Cardiac fibroblast (primary cell): ENCODE measurements at regions not wholly inside any gene's neighbourhood (a gene's known extent, or its start where the extent isn't known, plus 50 kb on each side); places are given as distances from the start of the nearest gene placed in this dataset.

Experiments used
- DNase-seq, 2 donors: peaks; one replicate each; pipeline versions ENCODE4 v3.0.0 to v3.0.0-alpha.2; 2010; ENCODE audit warnings: low read depth in 2 of 2
- H3K4me3 ChIP-seq, 2 donors: replicated peaks in 1 of 2; 1 replicate in 1 of 2; 2 replicates in 1 of 2; pipeline ENCODE4 v1.5.1; 2011; ENCODE audit warnings: low read depth in 2 of 2, low read length in 2 of 2, mild to moderate bottlenecking in 2 of 2, moderate library complexity in 1 of 2
- TF ChIP-seq, protein P1 (sequence below): IDR thresholded peaks from one replicate; pipeline ENCODE4 v1.5.1; 2011; ENCODE audit warnings: low read depth, mild to moderate bottlenecking, low read length, inconsistent platforms

GRCh38 chr20:22408521-22409402 lies 175.6 kb downstream of the FOXA2 start:
- no peak overlapping the region for H3K4me3 ChIP-seq
- no peak for DNase-seq
- TF ChIP-seq, protein P1, sequence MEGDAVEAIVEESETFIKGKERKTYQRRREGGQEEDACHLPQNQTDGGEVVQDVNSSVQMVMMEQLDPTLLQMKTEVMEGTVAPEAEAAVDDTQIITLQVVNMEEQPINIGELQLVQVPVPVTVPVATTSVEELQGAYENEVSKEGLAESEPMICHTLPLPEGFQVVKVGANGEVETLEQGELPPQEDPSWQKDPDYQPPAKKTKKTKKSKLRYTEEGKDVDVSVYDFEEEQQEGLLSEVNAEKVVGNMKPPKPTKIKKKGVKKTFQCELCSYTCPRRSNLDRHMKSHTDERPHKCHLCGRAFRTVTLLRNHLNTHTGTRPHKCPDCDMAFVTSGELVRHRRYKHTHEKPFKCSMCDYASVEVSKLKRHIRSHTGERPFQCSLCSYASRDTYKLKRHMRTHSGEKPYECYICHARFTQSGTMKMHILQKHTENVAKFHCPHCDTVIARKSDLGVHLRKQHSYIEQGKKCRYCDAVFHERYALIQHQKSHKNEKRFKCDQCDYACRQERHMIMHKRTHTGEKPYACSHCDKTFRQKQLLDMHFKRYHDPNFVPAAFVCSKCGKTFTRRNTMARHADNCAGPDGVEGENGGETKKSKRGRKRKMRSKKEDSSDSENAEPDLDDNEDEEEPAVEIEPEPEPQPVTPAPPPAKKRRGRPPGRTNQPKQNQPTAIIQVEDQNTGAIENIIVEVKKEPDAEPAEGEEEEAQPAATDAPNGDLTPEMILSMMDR: no peak

DNA sequence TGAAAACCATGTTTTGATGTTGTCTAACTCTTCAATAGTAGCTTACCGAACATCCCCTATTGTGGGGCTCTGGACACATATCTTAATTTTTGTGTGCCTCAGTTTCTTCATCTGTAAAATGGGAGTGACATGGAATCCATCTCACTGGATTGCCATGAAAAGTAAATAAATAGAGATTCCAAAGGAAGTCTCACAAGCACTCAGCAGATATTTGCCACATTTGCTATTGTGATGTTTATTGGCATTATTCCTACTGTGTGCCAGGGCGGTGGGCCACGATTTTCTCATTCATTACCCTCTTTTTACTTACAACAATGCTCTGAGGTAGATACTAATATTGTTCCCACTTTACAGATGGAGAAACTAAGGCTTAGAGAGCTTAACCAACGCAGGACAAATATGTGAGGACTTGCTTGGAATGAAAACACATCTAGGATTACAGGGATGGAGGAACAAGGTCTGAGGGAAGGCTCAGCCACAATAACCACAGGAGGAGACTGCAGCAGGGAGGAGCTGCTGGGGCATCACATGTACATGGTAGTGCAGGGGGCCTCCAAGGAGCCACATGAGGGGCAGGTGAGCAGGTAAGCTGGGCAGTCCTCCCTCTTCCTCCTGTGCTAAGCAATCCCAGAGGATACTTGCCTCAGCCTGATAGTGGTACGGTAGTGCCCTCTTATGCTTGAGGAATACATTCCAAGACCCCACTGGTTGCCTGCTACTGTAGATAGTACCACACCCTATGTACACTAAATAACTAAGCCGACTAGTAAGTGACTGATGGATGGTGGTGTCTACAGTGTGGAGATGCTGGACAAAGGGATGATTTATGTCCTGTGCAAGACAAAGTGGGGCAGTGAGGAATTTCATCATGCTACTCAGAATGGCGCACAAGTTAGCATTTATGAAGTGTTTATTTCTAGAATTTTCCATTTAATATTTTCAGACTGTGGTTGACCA lies 176.9 kb downstream of the FOXA2 start:
- DNase-seq: no peak
- TF ChIP-seq, protein P1: no peak
- H3K4me3 ChIP-seq: no peak overlapping the region

DNA sequence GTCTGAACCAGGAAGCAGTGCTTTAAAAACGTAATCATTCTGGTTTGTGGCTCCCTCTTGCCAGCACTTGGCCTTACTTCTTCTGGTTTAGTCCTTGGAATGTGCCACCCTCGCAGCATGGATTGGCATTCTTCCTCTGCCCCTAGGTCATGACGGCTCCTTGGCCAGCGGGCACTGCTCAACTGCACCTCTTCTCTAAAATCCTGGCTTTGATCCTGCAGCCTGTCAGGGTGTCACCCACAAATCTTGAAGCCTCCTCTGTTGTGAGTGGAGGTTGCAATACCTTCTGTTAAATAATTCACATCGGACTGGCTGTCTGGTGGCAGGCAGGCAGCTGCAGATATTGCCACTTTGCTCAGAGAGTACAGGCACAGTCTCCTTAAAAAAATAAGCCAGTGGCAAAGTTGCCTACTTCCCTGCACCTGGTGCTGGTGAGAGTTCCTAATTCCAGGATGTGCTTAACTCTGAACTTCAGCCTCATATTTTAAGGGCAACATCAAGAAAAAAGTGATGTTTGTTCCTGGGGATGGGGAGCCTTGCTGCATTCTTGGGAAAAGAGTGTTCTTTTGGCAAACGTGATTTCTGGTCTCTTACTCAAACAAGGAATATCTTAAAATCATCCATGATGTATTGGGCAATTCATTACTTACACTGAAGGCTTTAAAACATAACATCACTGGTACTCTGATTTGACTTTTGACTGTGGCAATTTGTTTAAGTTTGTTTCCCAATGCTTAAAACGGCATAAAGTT lies 179.8 kb downstream of the FOXA2 start:
- no peak overlapping the region for H3K4me3 ChIP-seq
- DNase-seq: peak; percentile 8 to 39
- TF ChIP-seq, protein P1: no peak

- peak in 1 of 2 donors; percentile 42 for DNase-seq
- TF ChIP-seq, protein P1: no peak
- H3K4me3 ChIP-seq: peak overlapping the region in 1 of 2 donors; percentile 9
Observed at GRCh38 chr20:22403632-22404361, 180.6 kb downstream of the FOXA2 start.

DNA sequence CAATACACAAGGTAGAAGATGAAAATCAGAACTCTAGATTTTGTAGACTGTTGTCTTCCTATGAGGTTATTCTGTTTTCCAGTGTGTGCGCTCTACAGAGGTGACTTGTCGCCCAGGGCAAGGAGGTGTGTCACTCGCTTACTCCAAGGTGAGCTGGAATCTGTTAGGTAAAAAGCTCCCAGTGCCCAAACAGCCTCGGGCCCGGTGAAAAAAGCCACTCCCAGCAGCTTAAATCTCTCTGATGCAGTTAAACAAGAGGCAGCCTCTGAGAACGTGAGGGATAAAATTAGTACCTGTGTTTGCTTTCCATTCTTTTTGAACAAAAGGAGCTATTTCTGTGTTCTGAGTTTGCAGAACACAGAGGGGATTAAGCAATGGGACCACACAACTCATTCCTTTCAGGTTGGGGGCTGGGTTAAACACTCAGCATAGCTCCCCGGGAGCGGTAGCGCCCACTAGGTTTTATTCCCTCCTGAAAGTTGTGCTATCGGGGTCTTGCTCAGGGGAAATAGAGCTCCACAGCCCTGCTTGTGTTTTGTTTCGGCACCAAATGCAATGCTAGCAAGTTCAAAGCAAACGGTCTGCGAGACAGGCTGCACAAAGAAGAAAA lies 181.2 kb downstream of the FOXA2 start:
- DNase-seq: no peak
- peak overlapping the region in 1 of 2 donors; percentile 9 for H3K4me3 ChIP-seq
- TF ChIP-seq, protein P1: no peak
